ENCODE measurements at regions not wholly inside any gene's neighbourhood (a gene's known extent, or its start where the extent isn't known, plus 50 kb on each side); places are given as distances from the start of the nearest gene placed in this dataset.

DNA sequence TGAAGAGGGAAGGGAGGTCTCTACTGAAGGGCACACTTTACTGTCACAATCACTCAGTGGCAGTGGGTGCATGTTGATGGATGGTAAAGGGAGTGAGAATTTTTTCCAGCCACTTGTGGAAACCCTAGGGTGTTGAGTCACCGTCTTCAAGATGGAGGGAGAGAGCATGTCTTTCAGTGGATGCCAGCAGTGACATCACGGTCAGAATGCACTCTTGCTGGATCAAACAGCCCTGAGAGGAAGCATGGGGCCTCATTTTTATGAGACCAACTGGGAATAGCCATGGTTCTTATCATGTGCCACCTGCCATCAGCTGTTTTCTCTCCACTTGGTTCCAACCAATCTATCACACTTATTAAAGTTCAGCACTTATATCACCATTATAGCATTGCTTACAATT lies 182.5 kb downstream of the KCNRG start:
- no peak for DNase-seq

DNA sequence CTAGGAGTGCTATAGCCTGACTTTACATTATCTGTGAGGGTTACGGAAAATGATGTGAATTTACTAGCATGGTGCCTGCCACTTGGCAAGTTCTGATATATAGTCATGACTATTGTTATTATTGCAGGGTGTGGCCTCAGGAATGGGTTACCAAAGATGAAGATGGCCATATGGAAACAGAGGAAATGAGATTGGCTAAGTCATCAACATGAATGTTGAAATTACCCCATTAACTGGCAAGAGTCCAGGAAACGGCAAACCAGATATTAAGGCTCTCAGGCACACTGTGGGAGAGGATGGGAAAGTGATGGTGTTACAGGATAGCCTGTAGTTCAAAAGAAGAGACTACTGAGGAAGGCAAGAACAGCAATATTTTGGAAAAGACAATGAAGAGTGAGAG lies 183.3 kb downstream of the KCNRG start:
- DNase-seq: no peak

GRCh38 chr13:50200569-50200968 lies 185.3 kb downstream of the KCNRG start:
- DNase-seq: no peak

- DNase-seq: no peak
Measured at GRCh38 chr13:50200988-50201387, 185.7 kb downstream of the KCNRG start.

- no peak for DNase-seq
Measured at GRCh38 chr13:50202485-50202884, 187.2 kb downstream of the KCNRG start.

DNA sequence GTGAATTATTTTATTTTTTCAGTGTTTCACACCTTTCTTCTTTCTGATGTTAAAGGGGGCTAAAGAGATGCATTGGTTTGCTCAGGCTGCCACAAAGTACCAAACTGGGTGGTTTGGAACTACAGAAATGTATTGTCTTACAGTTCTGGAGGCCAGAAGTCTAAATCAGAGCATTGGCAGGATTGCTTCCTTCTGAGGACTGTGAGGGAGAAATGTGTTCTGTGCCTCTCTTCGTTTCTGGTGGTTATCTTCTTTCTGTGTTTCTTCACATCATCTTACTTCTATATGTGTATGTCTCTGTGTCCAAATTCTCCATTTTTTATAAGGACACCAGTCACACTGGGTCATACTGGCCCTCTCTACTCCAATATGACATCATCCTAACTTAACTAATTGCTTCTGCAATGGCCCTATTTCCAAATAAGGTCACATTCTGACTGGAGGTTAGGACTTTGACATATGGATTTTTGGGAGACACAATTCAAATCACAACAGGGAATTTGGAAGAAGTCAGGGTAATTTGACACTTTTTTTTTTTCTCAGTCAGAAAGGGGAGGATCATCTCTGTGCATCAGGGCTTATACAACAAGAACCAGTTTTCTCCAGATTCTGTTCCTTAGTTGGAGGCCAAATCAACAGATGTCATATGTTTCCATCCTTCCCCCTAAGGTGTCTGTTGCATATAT lies 188.2 kb downstream of the KCNRG start:
- no peak for DNase-seq

GRCh38 chr13:50205581-50205980 lies 190.3 kb downstream of the KCNRG start:
- no peak for DNase-seq

- DNase-seq: peak; percentile 77 to 87
Measured at GRCh38 chr13:50208826-50209335, 193.6 kb downstream of the KCNRG start.

DNA sequence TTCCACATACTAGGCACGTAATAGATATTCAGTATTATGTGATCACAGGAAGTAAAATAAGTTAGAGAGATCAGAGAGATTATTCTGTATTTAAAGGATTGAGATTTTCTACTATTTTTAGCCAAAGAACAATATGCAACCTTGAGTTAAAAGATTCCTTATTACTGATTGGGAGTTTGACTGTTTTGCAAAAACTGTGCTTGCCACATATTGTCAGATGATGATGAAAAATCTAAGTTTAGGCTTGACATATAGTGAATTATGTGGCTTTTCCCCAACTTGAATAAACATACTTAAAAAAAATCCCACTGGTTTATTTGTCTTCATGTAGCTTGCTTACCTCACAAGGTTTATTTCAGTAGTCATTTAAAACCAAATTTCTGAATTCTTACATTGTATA lies 194.4 kb downstream of the KCNRG start:
- no peak for DNase-seq

DNA sequence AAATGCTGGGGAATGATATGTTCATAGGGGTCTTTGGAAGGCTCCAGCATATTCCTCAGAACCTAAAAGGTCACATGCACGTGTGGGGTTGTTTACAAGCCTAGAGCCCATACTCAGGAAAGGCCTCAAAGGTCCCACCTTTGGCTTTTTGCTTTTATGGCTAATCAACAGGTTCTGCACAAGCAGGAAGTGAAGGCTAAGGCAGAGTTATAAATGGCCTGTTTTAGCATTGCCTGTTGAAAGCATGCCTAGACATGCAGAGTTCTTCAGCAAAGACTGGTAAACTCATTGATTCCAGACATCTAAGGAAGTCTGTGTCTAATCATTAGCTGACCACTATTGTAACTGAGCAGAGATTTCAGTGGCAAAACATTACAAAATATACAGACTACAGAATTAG lies 198.3 kb downstream of the KCNRG start:
- no peak for DNase-seq

- DNase-seq: no peak
Measured at GRCh38 chr13:50214514-50214913, 199.3 kb downstream of the KCNRG start.

- DNase-seq: no peak
Measured at GRCh38 chr13:50215399-50215798, 200.2 kb downstream of the KCNRG start.

- DNase-seq: no peak
Measured at GRCh38 chr13:50219743-50220142, 204.5 kb downstream of the KCNRG start.

DNA sequence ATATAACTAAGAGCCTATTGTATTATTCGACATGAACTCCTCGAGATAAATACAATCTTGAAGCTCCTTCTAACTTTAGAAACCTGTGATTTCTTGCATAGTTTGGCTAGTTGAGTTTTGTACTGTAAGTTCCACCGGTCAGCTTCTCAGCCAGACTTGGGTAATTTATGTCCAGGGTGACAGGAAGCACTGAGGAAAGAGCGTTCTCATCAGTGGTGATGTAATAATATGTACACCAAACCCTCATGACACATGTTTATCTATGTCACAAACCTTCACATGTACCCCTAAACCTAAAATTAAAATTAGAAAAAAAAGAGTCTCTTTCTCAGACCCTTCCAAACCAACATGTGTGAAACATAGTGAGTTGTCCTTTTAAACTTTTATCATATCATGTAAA lies 205.7 kb downstream of the KCNRG start:
- no peak for DNase-seq

DNA sequence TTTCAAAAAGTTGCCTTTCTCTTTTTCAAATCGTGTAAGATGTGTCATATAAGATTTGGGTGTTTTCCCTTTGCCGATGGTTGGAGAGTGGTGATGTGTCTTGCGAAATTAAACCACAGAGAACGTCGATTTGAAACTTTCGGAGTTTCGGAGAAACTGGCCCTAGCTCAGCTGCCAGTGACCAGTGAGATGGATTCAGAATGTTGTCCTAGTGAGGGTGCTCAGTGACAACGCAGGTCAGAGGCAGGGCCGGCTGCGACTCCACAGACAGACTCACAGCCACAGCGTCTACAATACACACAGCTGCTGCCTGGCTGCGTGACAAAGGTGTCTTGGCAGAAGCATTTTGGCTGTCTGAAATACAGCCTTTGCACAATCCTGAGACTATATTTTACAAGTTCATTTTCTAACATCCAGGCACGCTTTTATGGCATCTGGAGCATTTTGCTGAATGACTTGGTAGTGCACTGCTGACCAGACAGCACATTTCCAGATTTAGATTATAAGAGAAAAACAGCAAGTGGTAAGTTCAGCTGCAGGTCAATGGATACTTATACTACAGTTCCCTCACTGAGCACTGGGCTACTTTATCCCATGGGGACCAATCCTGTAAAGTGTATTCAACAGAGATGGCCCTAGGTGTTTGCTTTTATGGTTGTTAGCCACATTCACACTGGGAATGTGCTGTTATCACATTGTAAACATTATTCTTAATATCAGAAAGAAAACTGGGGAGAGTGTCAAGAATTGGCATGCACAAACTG lies 207.5 kb downstream of the KCNRG start:
- DNase-seq: no peak

GRCh38 chr13:50224534-50224933 lies 209.3 kb downstream of the KCNRG start:
- no peak for DNase-seq

- DNase-seq: no peak
Measured at GRCh38 chr13:50225193-50226155, 210.2 kb downstream of the KCNRG start.

GRCh38 chr13:50226515-50227155 lies 211.4 kb downstream of the KCNRG start:
- DNase-seq: no peak

GRCh38 chr13:50227361-50227760 lies 212.1 kb downstream of the KCNRG start:
- DNase-seq: no peak

- DNase-seq: no peak
Measured at GRCh38 chr13:50228527-50228926, 213.3 kb downstream of the KCNRG start.

DNA sequence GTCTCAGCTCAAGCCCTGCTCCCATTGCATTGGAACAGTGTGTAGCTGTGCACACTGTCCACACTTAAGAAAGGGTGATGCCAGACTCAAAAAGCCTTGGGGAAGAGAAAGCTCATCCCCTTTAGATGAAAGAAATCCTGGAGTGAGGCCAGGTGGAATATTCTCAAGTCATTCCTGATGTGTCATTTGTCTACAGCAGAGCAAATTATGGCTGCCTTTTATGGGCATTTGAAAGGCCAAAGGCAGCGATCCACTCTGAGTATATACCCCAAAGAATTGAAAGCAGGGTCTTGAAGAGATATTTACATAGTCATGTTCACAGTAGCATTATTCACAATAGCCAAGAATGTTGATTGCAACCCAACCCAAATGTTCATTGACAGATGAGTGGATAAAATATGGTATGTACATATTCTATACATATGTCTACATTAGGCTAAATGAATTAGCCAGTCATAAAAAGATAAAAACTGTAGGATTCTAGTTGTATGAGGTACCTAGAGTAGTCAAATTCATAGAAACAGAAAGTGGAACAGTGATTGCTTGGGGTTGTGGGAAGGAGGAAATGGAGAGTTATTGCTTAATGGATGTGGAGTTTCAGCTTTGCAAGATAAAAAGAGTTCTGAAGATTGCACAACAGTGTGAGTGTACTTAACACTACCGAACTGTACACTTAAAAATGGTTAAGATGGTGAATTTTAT lies 214.9 kb downstream of the KCNRG start:
- peak; percentile 72 to 82 for DNase-seq

DNA sequence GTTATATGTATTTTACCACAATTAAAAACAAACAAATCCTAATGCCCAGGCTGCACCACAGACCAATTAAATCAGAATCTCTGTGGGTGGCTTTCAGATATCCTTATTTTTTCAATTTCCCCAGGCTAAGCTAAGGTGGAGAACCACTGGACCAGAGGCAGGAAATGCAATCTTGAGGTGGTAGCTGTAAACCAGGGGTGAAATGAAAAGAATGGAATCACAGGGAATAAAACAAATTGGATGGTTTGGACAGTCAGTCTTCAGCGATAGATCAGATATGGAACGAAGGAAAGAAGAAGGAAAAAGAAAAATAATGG lies 215.4 kb downstream of the KCNRG start:
- DNase-seq: no peak
